ENCODE measurements at regions not wholly inside any gene's neighbourhood (a gene's known extent, or its start where the extent isn't known, plus 50 kb on each side); places are given as distances from the start of the nearest gene placed in this dataset.

GRCh38 chr1:55313903-55314302, 98.7 kb upstream of the USP24 start:
- H2BK120ac ChIP-seq (ENCODE audit: insufficient read depth, low read length, poor library complexity): no peak overlapping the region
- no peak overlapping the region for H3K4ac ChIP-seq (ENCODE audit: low read depth, low read length)
- no peak overlapping the region for H3K23ac ChIP-seq (ENCODE audit: low read length)
- no peaks in the 10 kb centered on the region for H3K79me2 ChIP-seq (ENCODE audit: control insufficient read depth, insufficient read depth, low read length, poor library complexity)
- H3K27me3 ChIP-seq (ENCODE audit: insufficient read depth, low read length): no peaks in the 10 kb centered on the region
- no peak overlapping the region for H3K4me3 ChIP-seq (ENCODE audit: low read depth, low read length)
- H3K79me1 ChIP-seq (ENCODE audit: low read length): no peaks in the 10 kb centered on the region
- WGBS (ENCODE audit: extremely low coverage, insufficient coverage, insufficient read length): no CpG with 5 or more reads among the region's 5 CpGs
- no peak overlapping the region for H3K14ac ChIP-seq (ENCODE audit: low read length)
- DNase-seq: no peak
- H4K12ac ChIP-seq (ENCODE audit: low read depth, low read length): no peak overlapping the region
- H2AFZ ChIP-seq (ENCODE audit: insufficient read depth, low read length, poor library complexity): no peak overlapping the region
- peaks cover 6 to 10% of the 10 kb centered on the region in 2 experiments for H3K4me1 ChIP-seq (ENCODE audit: control insufficient read depth in 1 of 2, insufficient read depth in 2 of 2, low read length in 2 of 2)
- H3K4me2 ChIP-seq (ENCODE audit: low read length): no peak overlapping the region
- H3K27ac ChIP-seq (ENCODE audit: low read depth, low read length): no peak overlapping the region
- no peak overlapping the region for H4K91ac ChIP-seq (ENCODE audit: low read depth, low read length)
- no peak overlapping the region for H2AK5ac ChIP-seq (ENCODE audit: low read length)
- H4K8ac ChIP-seq (ENCODE audit: low read depth, low read length): no peak overlapping the region
- no peak overlapping the region for H3K9ac ChIP-seq (ENCODE audit: low read length)
- no peak overlapping the region for H3K18ac ChIP-seq (ENCODE audit: low read length)
- no peaks in the 10 kb centered on the region for H3K36me3 ChIP-seq (ENCODE audit: control insufficient read depth in 1 of 2, insufficient read depth in 2 of 2, low read length in 2 of 2)
- peaks cover 2% of the 10 kb centered on the region for H3K9me3 ChIP-seq (ENCODE audit: insufficient read depth, low read depth, low read length)
- no peak overlapping the region for H2BK12ac ChIP-seq (ENCODE audit: low read length)
- H2BK5ac ChIP-seq (ENCODE audit: low read depth, low read length, poor library complexity): no peak overlapping the region

- WGBS (ENCODE audit: extremely low coverage, insufficient coverage, insufficient read length): no CpG with 5 or more reads among the region's 4 CpGs
- Histone ChIP-seq H4K91ac (ENCODE audit: low read depth, low read length) (no peak overlapping the region), H3K4me2 (ENCODE audit: low read length) (no peak overlapping the region), H2AFZ (ENCODE audit: insufficient read depth, low read length, poor library complexity) (no peak overlapping the region), H2AK5ac (ENCODE audit: low read length) (no peak overlapping the region), H3K4me1 (ENCODE audit: control insufficient read depth in 1 of 2, insufficient read depth in 2 of 2, low read length in 2 of 2) (peaks cover 6 to 10% of the 10 kb centered on the region in 2 experiments), H3K79me2 (ENCODE audit: control insufficient read depth, insufficient read depth, low read length, poor library complexity) (no peaks in the 10 kb centered on the region), H2BK12ac (ENCODE audit: low read length) (no peak overlapping the region), H2BK120ac (ENCODE audit: insufficient read depth, low read length, poor library complexity) (no peak overlapping the region), H3K14ac (ENCODE audit: low read length) (no peak overlapping the region), H3K9me3 (ENCODE audit: insufficient read depth, low read depth, low read length) (peaks cover 2% of the 10 kb centered on the region), H4K12ac (ENCODE audit: low read depth, low read length) (no peak overlapping the region), H3K79me1 (ENCODE audit: low read length) (no peaks in the 10 kb centered on the region), H3K4me3 (ENCODE audit: low read depth, low read length) (no peak overlapping the region), H3K4ac (ENCODE audit: low read depth, low read length) (no peak overlapping the region), H3K27me3 (ENCODE audit: insufficient read depth, low read length) (no peaks in the 10 kb centered on the region), H3K23ac (ENCODE audit: low read length) (no peak overlapping the region), H3K9ac (ENCODE audit: low read length) (no peak overlapping the region), H4K8ac (ENCODE audit: low read depth, low read length) (no peak overlapping the region), H3K36me3 (ENCODE audit: control insufficient read depth in 1 of 2, insufficient read depth in 2 of 2, low read length in 2 of 2) (no peaks in the 10 kb centered on the region), H2BK5ac (ENCODE audit: low read depth, low read length, poor library complexity) (no peak overlapping the region), H3K18ac (ENCODE audit: low read length) (no peak overlapping the region), H3K27ac (ENCODE audit: low read depth, low read length) (no peak overlapping the region)
- DNase-seq: no peak
Measured at GRCh38 chr1:55311979-55312378, 96.8 kb upstream of the USP24 start.

GRCh38 chr1:55311057-55311641, 96.0 kb upstream of the USP24 start:
- H4K8ac ChIP-seq (ENCODE audit: low read depth, low read length): no peak overlapping the region
- H3K36me3 ChIP-seq (ENCODE audit: control insufficient read depth in 1 of 2, insufficient read depth in 2 of 2, low read length in 2 of 2): no peaks in the 10 kb centered on the region
- no peak overlapping the region for H4K12ac ChIP-seq (ENCODE audit: low read depth, low read length)
- no peak overlapping the region for H3K4me2 ChIP-seq (ENCODE audit: low read length)
- H2BK12ac ChIP-seq (ENCODE audit: low read length): no peak overlapping the region
- no peak overlapping the region for H3K27ac ChIP-seq (ENCODE audit: low read depth, low read length)
- no peak overlapping the region for H4K91ac ChIP-seq (ENCODE audit: low read depth, low read length)
- DNase-seq: no peak
- H3K14ac ChIP-seq (ENCODE audit: low read length): no peak overlapping the region
- H3K79me1 ChIP-seq (ENCODE audit: low read length): no peaks in the 10 kb centered on the region
- H3K4me1 ChIP-seq (ENCODE audit: control insufficient read depth in 1 of 2, insufficient read depth in 2 of 2, low read length in 2 of 2): peaks cover 6 to 10% of the 10 kb centered on the region in 2 experiments
- H3K9ac ChIP-seq (ENCODE audit: low read length): no peak overlapping the region
- no peak overlapping the region for H3K18ac ChIP-seq (ENCODE audit: low read length)
- H3K4ac ChIP-seq (ENCODE audit: low read depth, low read length): no peak overlapping the region
- no peak overlapping the region for H2BK5ac ChIP-seq (ENCODE audit: low read depth, low read length, poor library complexity)
- no peak overlapping the region for H2AFZ ChIP-seq (ENCODE audit: insufficient read depth, low read length, poor library complexity)
- H2AK5ac ChIP-seq (ENCODE audit: low read length): no peak overlapping the region
- H3K23ac ChIP-seq (ENCODE audit: low read length): no peak overlapping the region
- H3K79me2 ChIP-seq (ENCODE audit: control insufficient read depth, insufficient read depth, low read length, poor library complexity): no peaks in the 10 kb centered on the region
- H2BK120ac ChIP-seq (ENCODE audit: insufficient read depth, low read length, poor library complexity): no peak overlapping the region
- H3K27me3 ChIP-seq (ENCODE audit: insufficient read depth, low read length): no peaks in the 10 kb centered on the region
- WGBS (ENCODE audit: extremely low coverage, insufficient coverage, insufficient read length): no CpG with 5 or more reads among the region's 7 CpGs
- H3K4me3 ChIP-seq (ENCODE audit: low read depth, low read length): no peak overlapping the region
- H3K9me3 ChIP-seq (ENCODE audit: insufficient read depth, low read depth, low read length): peaks cover 2% of the 10 kb centered on the region

GRCh38 chr1:55310505-55310971, 95.4 kb upstream of the USP24 start:
- Histone ChIP-seq H3K9ac (ENCODE audit: low read length) (no peak overlapping the region), H3K23ac (ENCODE audit: low read length) (no peak overlapping the region), H4K91ac (ENCODE audit: low read depth, low read length) (no peak overlapping the region), H2BK120ac (ENCODE audit: insufficient read depth, low read length, poor library complexity) (no peak overlapping the region), H2AFZ (ENCODE audit: insufficient read depth, low read length, poor library complexity) (no peak overlapping the region), H2BK12ac (ENCODE audit: low read length) (no peak overlapping the region), H3K4me2 (ENCODE audit: low read length) (no peak overlapping the region), H3K4me1 (ENCODE audit: control insufficient read depth in 1 of 2, insufficient read depth in 2 of 2, low read length in 2 of 2) (peaks cover 6 to 10% of the 10 kb centered on the region in 2 experiments), H3K4ac (ENCODE audit: low read depth, low read length) (no peak overlapping the region), H3K18ac (ENCODE audit: low read length) (no peak overlapping the region), H2AK5ac (ENCODE audit: low read length) (no peak overlapping the region), H3K36me3 (ENCODE audit: control insufficient read depth in 1 of 2, insufficient read depth in 2 of 2, low read length in 2 of 2) (no peaks in the 10 kb centered on the region), H3K4me3 (ENCODE audit: low read depth, low read length) (no peak overlapping the region), H4K8ac (ENCODE audit: low read depth, low read length) (no peak overlapping the region), H3K27me3 (ENCODE audit: insufficient read depth, low read length) (no peaks in the 10 kb centered on the region), H2BK5ac (ENCODE audit: low read depth, low read length, poor library complexity) (no peak overlapping the region), H3K79me1 (ENCODE audit: low read length) (no peaks in the 10 kb centered on the region), H3K27ac (ENCODE audit: low read depth, low read length) (no peak overlapping the region), H4K12ac (ENCODE audit: low read depth, low read length) (no peak overlapping the region), H3K79me2 (ENCODE audit: control insufficient read depth, insufficient read depth, low read length, poor library complexity) (no peaks in the 10 kb centered on the region), H3K9me3 (ENCODE audit: insufficient read depth, low read depth, low read length) (peaks cover 2% of the 10 kb centered on the region), H3K14ac (ENCODE audit: low read length) (no peak overlapping the region)
- WGBS (ENCODE audit: extremely low coverage, insufficient coverage, insufficient read length): no CpG with 5 or more reads among the region's 3 CpGs
- no peak for DNase-seq

All from trophoblast cell (in vitro differentiated cells and primary cell).